Osteoblast (primary cell): ENCODE measurements at regions not wholly inside any gene's neighbourhood (a gene's known extent, or its start where the extent isn't known, plus 50 kb on each side); places are given as distances from the start of the nearest gene placed in this dataset.
"Not testable (repeated sequence)": the region's sequence is repeated elsewhere in the genome, so short reads cannot be mapped to it uniquely, and the experiment has no call there.

Experiments used
- DNase-seq: peaks from one replicate; pipeline ENCODE4 v3.0.0; 2011; ENCODE audit warnings: low spot score, mixed read lengths; ENCODE audit not compliant: insufficient read length; ENCODE audit errors: missing footprints
- H2AFZ ChIP-seq: 2 replicates; pipeline ENCODE4 v1.6.0; 2011; ENCODE audit warnings: mild to moderate bottlenecking, low read length
- H3K27ac ChIP-seq: 2 replicates; pipeline ENCODE4 v1.5.1; 2011; ENCODE audit warnings: mild to moderate bottlenecking, low read depth, low read length, moderate library complexity
- H3K27me3 ChIP-seq: 2 replicates; pipeline ENCODE4 v1.6.0; 2012; ENCODE audit warnings: mild to moderate bottlenecking, control low read depth, inconsistent platforms, low read length, moderate library complexity; ENCODE audit not compliant: insufficient read depth
- H3K36me3 ChIP-seq: 2 replicates; pipeline ENCODE4 v1.5.1; 2011; ENCODE audit warnings: mild to moderate bottlenecking, low read length, control low read depth, moderate library complexity; ENCODE audit not compliant: insufficient read depth
- H3K4me1 ChIP-seq: 2 replicates; pipeline ENCODE4 v1.5.1; 2011; ENCODE audit warnings: mild to moderate bottlenecking, low read length, control low read depth, moderate library complexity; ENCODE audit not compliant: insufficient read depth
- H3K4me2 ChIP-seq: 2 replicates; pipeline ENCODE4 v1.6.0; 2011; ENCODE audit warnings: mild to moderate bottlenecking, low read length; ENCODE audit not compliant: insufficient read depth
- H3K4me3 ChIP-seq: fragments of 200-600 bp; sonication (generic); 3 replicates; pipeline ENCODE4 v1.5.1; 2012; ENCODE audit warnings: mild to moderate bottlenecking, low read length, inconsistent platforms; ENCODE audit not compliant: insufficient read depth
- H3K79me2 ChIP-seq: 2 replicates; pipeline ENCODE4 v1.6.0; 2012; ENCODE audit warnings: mild to moderate bottlenecking, low read length, control low read depth, inconsistent platforms; ENCODE audit not compliant: insufficient read depth
- H3K9me3 ChIP-seq: 2 replicates; pipeline ENCODE4 v1.5.1; 2011; ENCODE audit warnings: low read depth, low read length, control low read depth
- H4K20me1 ChIP-seq: 2 replicates; pipeline ENCODE4 v1.6.0; 2012; ENCODE audit warnings: mild to moderate bottlenecking, low read length, control low read depth; ENCODE audit not compliant: insufficient read depth
- CTCF ChIP-seq: IDR thresholded peaks from 2 replicates; pipeline ENCODE4 v1.5.1; 2011; ENCODE audit warnings: mild to moderate bottlenecking, low read depth, low read length, moderate library complexity; ENCODE audit errors: extremely low read depth

GRCh38 chr15:88965097-88965496 is 51.9 kb upstream of the MFGE8 start:
- H3K4me1 ChIP-seq, H3K4me3 ChIP-seq, H2AFZ ChIP-seq, H3K27ac ChIP-seq, H4K20me1 ChIP-seq, H3K27me3 ChIP-seq, H3K79me2 ChIP-seq, DNase-seq, H3K4me2 ChIP-seq, H3K9me3 ChIP-seq, H3K36me3 ChIP-seq: not testable (repeated sequence)

- H2AFZ ChIP-seq, result no peak overlapping the region
- no peak overlapping the region for H3K27ac ChIP-seq
- no peaks in the 10 kb centered on the region for H3K36me3 ChIP-seq
- no peak overlapping the region for H3K4me3 ChIP-seq
- no peak for TF ChIP-seq CTCF
- H3K27me3 ChIP-seq, result no peaks in the 10 kb centered on the region
- H4K20me1 ChIP-seq, result no peaks in the 10 kb centered on the region
- no peak for DNase-seq
- H3K79me2 ChIP-seq, result no peaks in the 10 kb centered on the region
- no peaks in the 10 kb centered on the region for H3K9me3 ChIP-seq
- H3K4me2 ChIP-seq, result no peak overlapping the region
- H3K4me1 ChIP-seq, result peaks cover 5% of the 10 kb centered on the region
Measured at GRCh38 chr15:88970232-88970631, 57.1 kb upstream of the MFGE8 start.

GRCh38 chr15:88974392-88974791 is 61.2 kb upstream of the MFGE8 start:
- no peak overlapping the region for H2AFZ ChIP-seq
- no peaks in the 10 kb centered on the region for H3K27me3 ChIP-seq
- no peak overlapping the region for H3K4me2 ChIP-seq
- H3K4me1 ChIP-seq, result peaks cover 5% of the 10 kb centered on the region
- TF ChIP-seq CTCF, result no peak
- H4K20me1 ChIP-seq, result no peaks in the 10 kb centered on the region
- no peaks in the 10 kb centered on the region for H3K79me2 ChIP-seq
- H3K36me3 ChIP-seq, result no peaks in the 10 kb centered on the region
- H3K27ac ChIP-seq, result no peak overlapping the region
- no peak for DNase-seq
- no peak overlapping the region for H3K4me3 ChIP-seq
- H3K9me3 ChIP-seq, result no peaks in the 10 kb centered on the region

- Histone ChIP-seq H2AFZ (no peak overlapping the region), H3K27me3 (no peaks in the 10 kb centered on the region), H4K20me1 (no peaks in the 10 kb centered on the region), H3K9me3 (no peaks in the 10 kb centered on the region), H3K27ac (no peak overlapping the region), H3K4me3 (no peak overlapping the region), H3K79me2 (no peaks in the 10 kb centered on the region), H3K36me3 (no peaks in the 10 kb centered on the region), H3K4me2 (no peak overlapping the region), H3K4me1 (peaks cover 5% of the 10 kb centered on the region)
- no peak for DNase-seq
- no peak for TF ChIP-seq CTCF
Measured at GRCh38 chr15:88975891-88976290, 62.7 kb upstream of the MFGE8 start.

- no peak for TF ChIP-seq CTCF
- Histone ChIP-seq H3K9me3 (no peaks in the 10 kb centered on the region), H3K4me1 (peaks cover 13% of the 10 kb centered on the region), H3K4me2 (no peak overlapping the region), H2AFZ (no peak overlapping the region), H3K4me3 (no peak overlapping the region), H3K27ac (no peak overlapping the region), H4K20me1 (no peaks in the 10 kb centered on the region), H3K27me3 (no peaks in the 10 kb centered on the region), H3K79me2 (no peaks in the 10 kb centered on the region), H3K36me3 (no peaks in the 10 kb centered on the region)
- no peak for DNase-seq
Measured at GRCh38 chr15:88976656-88977055, 63.5 kb upstream of the MFGE8 start.
